HFFc6 (cell line): ENCODE measurements at regions not wholly inside any gene's neighbourhood (a gene's known extent, or its start where the extent isn't known, plus 50 kb on each side); places are given as distances from the start of the nearest gene placed in this dataset.

ENCODE experiments used
- DNase-seq: peaks from one replicate; pipeline ENCODE4 v3.0.0-alpha.2; 2018
- H3K27ac Mint-ChIP-seq: 2 replicates; pipeline ENCODE4 v1.8.0; 2020; ENCODE audit warnings: mild to moderate bottlenecking, mixed read lengths
- H3K27me3 Mint-ChIP-seq: 2 replicates; pipeline ENCODE4 v1.8.0; 2021; ENCODE audit warnings: mild to moderate bottlenecking, moderate library complexity, mixed read lengths; ENCODE audit not compliant: insufficient read depth
- H3K36me3 Mint-ChIP-seq: 2 replicates; pipeline ENCODE4 v1.8.0; 2021; ENCODE audit warnings: low read depth, mixed read lengths
- H3K4me1 Mint-ChIP-seq: 2 replicates; pipeline ENCODE4 v1.8.0; 2020; ENCODE audit warnings: low read depth, mixed read lengths
- H3K4me3 Mint-ChIP-seq: 2 replicates; pipeline ENCODE4 v1.8.0; 2020; ENCODE audit warnings: mild to moderate bottlenecking, moderate library complexity, mixed read lengths
- H3K9me3 Mint-ChIP-seq: 2 replicates; pipeline ENCODE4 v1.8.0; 2020; ENCODE audit warnings: mild to moderate bottlenecking, mixed read lengths
- TF ChIP-seq, protein P1 (sequence below): fragments of 200-600 bp; sonication (generic); IDR thresholded peaks from 2 replicates; pipeline ENCODE4 v1.5.0; 2021; ENCODE audit warnings: antibody characterized with exemption, mild to moderate bottlenecking

DNA sequence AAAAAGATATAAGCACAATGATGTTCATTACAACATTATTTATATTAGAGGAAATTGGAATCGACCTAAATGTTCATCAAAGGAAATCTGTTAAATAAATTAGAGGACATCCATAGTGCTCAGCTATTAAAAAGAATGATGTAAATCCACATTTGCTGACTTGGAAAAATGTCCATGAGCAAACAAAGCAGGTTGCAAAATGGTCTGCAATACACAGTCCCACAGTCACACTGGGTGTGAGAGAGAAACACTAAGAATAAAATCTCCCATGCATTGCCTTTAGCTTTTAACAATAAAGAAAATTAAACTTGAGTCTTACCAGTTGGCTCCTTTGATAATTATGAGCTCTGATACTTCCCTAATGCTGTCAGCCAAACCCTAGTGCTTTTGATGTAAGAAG is 811.1 kb upstream of the SALL3 start:
- Mint-ChIP-seq H3K4me3 (no peak overlapping the region), H3K36me3 (peaks cover 8% of the 10 kb centered on the region; the same call in 1 of the 2 replicates), H3K4me1 (no peaks in the 10 kb centered on the region), H3K27me3 (no peaks in the 10 kb centered on the region; the same call in 1 of the 2 replicates), H3K27ac (no peak overlapping the region), H3K9me3 (peaks cover 56% of the 10 kb centered on the region)
- no peak for DNase-seq
- TF ChIP-seq, protein P1, sequence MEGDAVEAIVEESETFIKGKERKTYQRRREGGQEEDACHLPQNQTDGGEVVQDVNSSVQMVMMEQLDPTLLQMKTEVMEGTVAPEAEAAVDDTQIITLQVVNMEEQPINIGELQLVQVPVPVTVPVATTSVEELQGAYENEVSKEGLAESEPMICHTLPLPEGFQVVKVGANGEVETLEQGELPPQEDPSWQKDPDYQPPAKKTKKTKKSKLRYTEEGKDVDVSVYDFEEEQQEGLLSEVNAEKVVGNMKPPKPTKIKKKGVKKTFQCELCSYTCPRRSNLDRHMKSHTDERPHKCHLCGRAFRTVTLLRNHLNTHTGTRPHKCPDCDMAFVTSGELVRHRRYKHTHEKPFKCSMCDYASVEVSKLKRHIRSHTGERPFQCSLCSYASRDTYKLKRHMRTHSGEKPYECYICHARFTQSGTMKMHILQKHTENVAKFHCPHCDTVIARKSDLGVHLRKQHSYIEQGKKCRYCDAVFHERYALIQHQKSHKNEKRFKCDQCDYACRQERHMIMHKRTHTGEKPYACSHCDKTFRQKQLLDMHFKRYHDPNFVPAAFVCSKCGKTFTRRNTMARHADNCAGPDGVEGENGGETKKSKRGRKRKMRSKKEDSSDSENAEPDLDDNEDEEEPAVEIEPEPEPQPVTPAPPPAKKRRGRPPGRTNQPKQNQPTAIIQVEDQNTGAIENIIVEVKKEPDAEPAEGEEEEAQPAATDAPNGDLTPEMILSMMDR: no peak

DNA sequence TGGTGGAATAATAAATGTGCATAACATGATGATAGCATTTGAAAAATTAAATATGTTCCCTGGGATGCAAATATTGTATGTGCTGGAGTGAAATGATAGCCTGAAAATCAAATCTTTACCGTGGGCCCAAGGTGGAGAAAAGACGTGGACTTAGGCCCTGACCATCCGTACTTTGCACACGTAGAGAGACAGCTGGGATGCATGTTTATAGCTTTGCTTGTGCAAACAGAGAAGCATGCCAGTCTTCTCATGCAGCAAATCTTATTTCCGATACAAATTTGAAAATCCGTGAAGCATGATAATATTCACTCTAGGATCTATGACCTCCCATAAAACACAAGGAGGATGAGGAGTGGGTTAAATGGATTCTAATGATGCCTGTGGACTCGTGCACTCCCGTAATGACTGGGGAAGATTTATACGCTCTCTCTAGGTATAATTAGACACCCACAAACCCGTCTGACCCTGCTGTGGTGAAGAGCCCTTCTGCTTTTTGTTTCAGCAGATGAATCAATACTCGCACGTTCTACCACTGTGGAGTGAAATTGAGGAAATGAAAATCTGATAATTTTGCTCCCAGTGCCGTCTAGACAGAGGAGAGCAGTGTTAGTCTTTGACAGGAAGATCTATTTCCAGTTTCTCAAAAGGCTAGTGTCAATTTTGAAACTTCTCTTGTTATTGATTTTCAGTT is 810.3 kb upstream of the SALL3 start:
- Mint-ChIP-seq H3K27ac (no peak overlapping the region), H3K4me3 (no peak overlapping the region), H3K4me1 (no peaks in the 10 kb centered on the region), H3K9me3 (peaks cover 53% of the 10 kb centered on the region), H3K27me3 (no peaks in the 10 kb centered on the region; the same call in 1 of the 2 replicates), H3K36me3 (peaks cover 8% of the 10 kb centered on the region; the same call in 1 of the 2 replicates)
- DNase-seq: no peak
- TF ChIP-seq, protein P1: no peak

DNA sequence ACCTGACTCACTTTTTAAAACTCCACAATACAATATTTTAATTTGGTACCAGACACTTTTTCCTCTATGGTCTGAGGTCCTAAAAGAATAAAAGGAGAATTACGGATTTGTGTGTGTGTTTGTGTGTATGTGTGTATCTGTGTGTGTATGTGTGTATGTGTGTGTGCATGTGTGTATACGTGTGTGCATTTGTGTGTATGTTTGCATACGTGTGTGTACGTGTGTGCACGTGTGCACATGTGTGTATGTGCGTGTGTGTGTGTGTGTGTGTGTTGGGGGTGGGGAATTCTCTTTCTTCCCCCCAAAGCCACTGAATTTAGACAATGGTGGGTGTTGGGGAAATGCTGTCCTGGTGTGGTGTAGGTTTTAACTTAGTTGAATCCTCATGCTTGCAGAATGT is 807.7 kb upstream of the SALL3 start:
- no peak for DNase-seq
- Mint-ChIP-seq H3K27me3 (no peaks in the 10 kb centered on the region), H3K4me1 (no peaks in the 10 kb centered on the region), H3K9me3 (peaks cover 55% of the 10 kb centered on the region), H3K4me3 (no peak overlapping the region), H3K36me3 (peaks cover 10% of the 10 kb centered on the region; the same call in 1 of the 2 replicates), H3K27ac (no peak overlapping the region)
- TF ChIP-seq, protein P1: no peak

DNA sequence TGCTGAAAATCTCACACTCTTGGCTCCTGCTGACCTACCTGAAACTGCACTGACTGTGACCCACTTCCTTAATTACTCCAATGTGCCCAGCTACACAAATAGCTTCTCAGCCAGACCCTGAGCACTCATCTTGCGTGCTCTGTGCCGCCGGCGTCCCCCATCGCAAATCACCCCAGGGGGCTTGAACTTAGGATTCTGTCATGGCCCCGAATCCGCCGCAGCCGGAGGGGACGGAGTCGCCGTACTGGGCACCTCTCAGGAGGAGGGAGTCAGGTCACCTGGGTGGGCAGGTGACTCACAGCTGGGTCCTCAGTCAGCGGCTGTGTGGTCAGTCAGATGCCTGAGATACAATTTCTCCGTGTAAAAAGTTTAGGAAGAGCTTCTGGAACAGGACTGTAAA is 804.9 kb upstream of the SALL3 start:
- Mint-ChIP-seq H3K36me3 (peaks cover 10% of the 10 kb centered on the region; the same call in 1 of the 2 replicates), H3K27ac (no peak overlapping the region), H3K9me3 (peaks cover 65% of the 10 kb centered on the region), H3K27me3 (no peaks in the 10 kb centered on the region), H3K4me3 (no peak overlapping the region), H3K4me1 (no peaks in the 10 kb centered on the region)
- DNase-seq: no peak
- TF ChIP-seq, protein P1: no peak

DNA sequence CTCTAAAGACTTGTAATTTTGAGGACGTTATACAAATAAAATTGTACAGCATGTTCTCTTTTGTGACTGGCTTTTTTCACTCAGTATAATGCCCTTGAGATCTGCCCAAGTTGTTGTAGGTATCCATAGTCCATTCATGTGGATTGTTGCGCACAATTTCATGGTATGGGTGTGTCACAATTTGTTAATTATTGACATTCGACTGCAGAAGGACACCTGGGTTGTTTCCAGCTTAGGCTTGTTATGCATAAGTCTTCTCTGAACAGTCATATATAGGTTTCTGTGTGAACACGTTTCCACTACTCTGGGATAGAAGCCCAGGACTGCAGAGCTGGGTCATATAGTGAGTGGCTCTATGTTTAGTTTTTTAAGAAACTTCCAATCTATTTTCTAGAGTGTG is 800.8 kb upstream of the SALL3 start:
- TF ChIP-seq, protein P1: no peak
- Mint-ChIP-seq H3K36me3 (peaks cover 6% of the 10 kb centered on the region; the same call in 1 of the 2 replicates), H3K4me1 (no peaks in the 10 kb centered on the region), H3K27ac (no peak overlapping the region), H3K4me3 (no peak overlapping the region), H3K9me3 (peaks cover 58% of the 10 kb centered on the region), H3K27me3 (no peaks in the 10 kb centered on the region)
- DNase-seq: no peak
